GM12878 (cell line): ENCODE measurements at regions not wholly inside any gene's neighbourhood (a gene's known extent, or its start where the extent isn't known, plus 50 kb on each side); places are given as distances from the start of the nearest gene placed in this dataset.

Source experiments
- ATAC-seq: fragments of 200-7000 bp; cut with Tn5 transposase; 3 replicates; pipeline ENCODE4 v1.9.1; 2020; ENCODE audit warnings: mild to moderate bottlenecking, moderate library complexity
- BruUV-seq: library from RNA; stranded (reverse); fragments of 400-500 nt; replicated peaks from 2 replicates; lab custom pipeline; 2021; lab: Mats Ljungman, UMichigan
- CTCF ChIA-PET: fragments of 300-600 bp; sonication (Branson Sonifier 250); formaldehyde crosslinking; extraction: SDS; loops from one replicate; lab custom pipeline; 2021; ENCODE audit warnings: inconsistent platforms; lab: Yijun Ruan, JAX
- POLR2A ChIA-PET: fragments of 350-600 bp; formaldehyde crosslinking; extraction: SDS; loops from one replicate; lab custom pipeline; 2021; ENCODE audit warnings: inconsistent platforms; lab: Charles Lee
- RAD21 ChIA-PET: fragments of 300-600 bp; sonication (Branson Sonifier 250); formaldehyde crosslinking; loops from one replicate; lab custom pipeline; 2023; ENCODE audit warnings: antibody characterized with exemption; ENCODE audit not compliant: unreplicated experiment; lab: Charles Lee
- SMC1A ChIA-PET: fragments of 300-600 bp; sonication (Branson Sonifier 250); formaldehyde crosslinking; loops from one replicate; lab custom pipeline; 2023; ENCODE audit not compliant: unreplicated experiment, uncharacterized antibody; lab: Charles Lee
- DNase-seq: peaks from one replicate; pipeline ENCODE4 v3.0.0-alpha.2; 2011; ENCODE audit warnings: low read depth, low spot score
- FAIRE-seq: peaks from 3 replicates; lab custom pipeline; 2011; peaks lifted over from hg19 to GRCh38; lab: Jason Lieb, UNC
- H2AFZ ChIP-seq: 2 replicates; pipeline ENCODE4 v1.6.0; 2011; ENCODE audit warnings: low read depth, low read length, control low read depth; ENCODE audit not compliant: control insufficient read depth
- H3K27ac ChIP-seq: 2 replicates; pipeline ENCODE4 v1.5.1; 2011; ENCODE audit warnings: control low read depth; ENCODE audit not compliant: control insufficient read depth, insufficient read depth
- H3K27me3 ChIP-seq, 2 experiments: replicated peaks in 1 of 2; 2 replicates each; pipeline versions ENCODE4 v1.6.0 to v1.6.1; 2011; ENCODE audit warnings: low read length in 1 of 2; ENCODE audit not compliant: control insufficient read depth in 2 of 2, insufficient read depth in 2 of 2
- H3K36me3 ChIP-seq, 2 experiments: 2 replicates each; pipeline ENCODE4 v1.5.1; 2011; ENCODE audit warnings: low read length in 1 of 2; ENCODE audit not compliant: control insufficient read depth in 2 of 2, insufficient read depth in 2 of 2
- H3K4me1 ChIP-seq: 2 replicates; pipeline ENCODE4 v1.6.1; 2011; ENCODE audit warnings: mild to moderate bottlenecking, low read length, moderate library complexity, mixed read lengths; ENCODE audit not compliant: control insufficient read depth, insufficient read depth
- H3K4me2 ChIP-seq: 2 replicates; pipeline ENCODE4 v1.6.0; 2011; ENCODE audit warnings: control low read depth; ENCODE audit not compliant: control insufficient read depth, insufficient read depth
- H3K4me3 ChIP-seq: fragments of 200-600 bp; sonication (generic); 2 replicates; pipeline ENCODE4 v1.5.1; 2016
- H3K79me2 ChIP-seq: 2 replicates; pipeline ENCODE4 v1.6.0; 2011; ENCODE audit warnings: low read length; ENCODE audit not compliant: control insufficient read depth, insufficient read depth
- H3K9ac ChIP-seq: 2 replicates; pipeline ENCODE4 v1.8.0; 2011; ENCODE audit warnings: low read length, control low read depth, mixed read lengths; ENCODE audit not compliant: control insufficient read depth, insufficient read depth
- H3K9me3 ChIP-seq: replicated peaks from 3 replicates; pipeline ENCODE4 v1.5.1; 2011; ENCODE audit warnings: mild to moderate bottlenecking, low read length; ENCODE audit not compliant: control insufficient read depth, insufficient read depth
- H4K20me1 ChIP-seq: 2 replicates; pipeline ENCODE4 v1.6.0; 2011; ENCODE audit not compliant: control insufficient read depth, insufficient read depth
- CREM ChIP-seq: IDR thresholded peaks from 2 replicates; pipeline ENCODE4 v1.6.1; 2014; ENCODE audit warnings: antibody characterized with exemption, low read depth
- DPF2 ChIP-seq: fragments of 450-650 bp; IDR thresholded peaks from 2 replicates; pipeline ENCODE4 v1.6.1; 2017; ENCODE audit warnings: mild to moderate bottlenecking
- EED ChIP-seq: sonication (generic); IDR thresholded peaks from 2 replicates; pipeline ENCODE4 v1.6.1; 2016; ENCODE audit warnings: antibody characterized with exemption, low read depth
- EZH2 ChIP-seq: IDR thresholded peaks from 2 replicates; pipeline ENCODE4 v1.6.1; 2012; ENCODE audit warnings: low read depth, mild to moderate bottlenecking, control low read depth, inconsistent platforms, low read length, borderline replicate concordance; ENCODE audit not compliant: control insufficient read depth
- FOS ChIP-seq: IDR thresholded peaks from 3 replicates; pipeline ENCODE4 v1.6.1; 2011; ENCODE audit warnings: borderline replicate concordance; ENCODE audit not compliant: insufficient read length; ENCODE audit errors: extremely low read depth
- HDAC6 ChIP-seq: fragments of 200-600 bp; sonication (generic); IDR thresholded peaks from one replicate; pipeline ENCODE4 v1.8.0; 2017; ENCODE audit warnings: antibody characterized with exemption; ENCODE audit not compliant: unreplicated experiment
- RUNX3 ChIP-seq: IDR thresholded peaks from 2 replicates; pipeline ENCODE4 v1.6.1; 2012; ENCODE audit warnings: low read length, inconsistent platforms
- SP1 ChIP-seq: IDR thresholded peaks from one replicate; pipeline ENCODE4 v1.6.1; 2011; ENCODE audit warnings: low read depth, low read length
- SREBF2 ChIP-seq: IDR thresholded peaks from 2 replicates; pipeline ENCODE4 v1.6.1; 2012; ENCODE audit warnings: mild to moderate bottlenecking, low read length
- SUZ12 ChIP-seq: fragments of 200-600 bp; sonication (generic); IDR thresholded peaks from one replicate; pipeline ENCODE4 v1.6.1; 2018; ENCODE audit warnings: antibody characterized with exemption, mild to moderate bottlenecking; ENCODE audit not compliant: unreplicated experiment
- TBL1XR1 ChIP-seq: IDR thresholded peaks from 2 replicates; pipeline ENCODE4 v1.6.1; 2012; ENCODE audit warnings: low read depth, low read length, improper control_type of control experiment
- YY1 ChIP-seq: IDR thresholded peaks from 2 replicates; pipeline ENCODE4 v1.6.1; 2011; ENCODE audit warnings: low read depth, mild to moderate bottlenecking, low read length
- ZNF207 ChIP-seq: fragments of 450-650 bp; IDR thresholded peaks from 2 replicates; pipeline ENCODE4 v1.6.1; 2014; ENCODE audit warnings: antibody characterized with exemption, mild to moderate bottlenecking, borderline replicate concordance
- WGBS: methylation state at CpG from one replicate; pipeline ENCODE4 v1.1.6; 2016; ENCODE audit warnings: low lambda C conversion rate; ENCODE audit not compliant: insufficient replicate concordance, insufficient coverage; ENCODE audit errors: missing lambda C conversion rate; 5-methylcytosine and 5-hydroxymethylcytosine counted together
- in situ Hi-C: fragments of 300-500 bp; cut with MboI; formaldehyde crosslinking; loops from 9 replicates; pipeline ENCODE4 v1.14.3; 2018; ENCODE audit warnings: mixed read lengths
- intact Hi-C: fragments of 100-400 bp; cut with micrococcal nuclease; formaldehyde crosslinking; loops from one replicate; pipeline ENCODE4 v1.14.2; 2022; ENCODE audit not compliant: unreplicated experiment
- TF ChIP-seq, protein P1 (sequence below): fragments of 450-650 bp; formaldehyde crosslinking; IDR thresholded peaks from 2 replicates; pipeline ENCODE4 v1.5.0; 2022; ENCODE audit warnings: mild to moderate bottlenecking, missing genetic modification characterization

DNA sequence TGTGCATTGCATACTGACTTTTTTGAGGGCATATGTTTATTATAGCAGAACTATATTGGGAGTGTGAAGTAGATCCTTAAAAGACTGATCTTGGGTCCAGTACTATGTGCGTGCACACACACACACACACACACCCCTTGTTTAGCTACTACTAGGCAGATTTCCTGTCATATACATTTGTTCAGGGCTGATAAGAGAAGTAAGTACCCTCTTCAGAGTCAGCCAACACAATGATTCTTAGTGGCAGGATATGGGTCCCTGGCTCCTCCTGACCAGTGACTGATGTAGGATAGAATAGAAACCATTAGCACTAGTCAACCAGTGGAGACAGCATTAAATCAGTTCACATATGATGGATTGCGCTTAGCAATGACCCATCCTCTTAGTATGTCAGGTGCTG, 76.2 kb upstream of the MIER3 start:
- Histone ChIP-seq H3K27me3 (no peaks in the 10 kb centered on the region), H3K36me3 (no peaks in the 10 kb centered on the region), H3K4me2 (no peak overlapping the region), H3K9ac (no peak overlapping the region), H3K4me1 (peaks cover 5% of the 10 kb centered on the region), H3K4me3 (no peak overlapping the region), H2AFZ (no peak overlapping the region), H3K79me2 (no peaks in the 10 kb centered on the region), H4K20me1 (no peaks in the 10 kb centered on the region), H3K27ac (no peak overlapping the region), H3K9me3 (no peaks in the 10 kb centered on the region)
- ChIA-PET SMC1A (no interaction called here), POLR2A (no interaction called here), RAD21 (no interaction called here), CTCF (no interaction called here)
- FAIRE-seq (no peak), DNase-seq (no peak), ATAC-seq (no peak)
- in situ Hi-C loops = no loop called here
- TF ChIP-seq SREBF2 (no peak), SP1 (no peak), FOS (no peak), SUZ12 (no peak), YY1 (no peak), HDAC6 (no peak), CREM (no peak), EED (no peak), EZH2 (no peak), DPF2 (no peak), ZNF207 (no peak), TBL1XR1 (no peak), RUNX3 (no peak)
- TF ChIP-seq, protein P1, sequence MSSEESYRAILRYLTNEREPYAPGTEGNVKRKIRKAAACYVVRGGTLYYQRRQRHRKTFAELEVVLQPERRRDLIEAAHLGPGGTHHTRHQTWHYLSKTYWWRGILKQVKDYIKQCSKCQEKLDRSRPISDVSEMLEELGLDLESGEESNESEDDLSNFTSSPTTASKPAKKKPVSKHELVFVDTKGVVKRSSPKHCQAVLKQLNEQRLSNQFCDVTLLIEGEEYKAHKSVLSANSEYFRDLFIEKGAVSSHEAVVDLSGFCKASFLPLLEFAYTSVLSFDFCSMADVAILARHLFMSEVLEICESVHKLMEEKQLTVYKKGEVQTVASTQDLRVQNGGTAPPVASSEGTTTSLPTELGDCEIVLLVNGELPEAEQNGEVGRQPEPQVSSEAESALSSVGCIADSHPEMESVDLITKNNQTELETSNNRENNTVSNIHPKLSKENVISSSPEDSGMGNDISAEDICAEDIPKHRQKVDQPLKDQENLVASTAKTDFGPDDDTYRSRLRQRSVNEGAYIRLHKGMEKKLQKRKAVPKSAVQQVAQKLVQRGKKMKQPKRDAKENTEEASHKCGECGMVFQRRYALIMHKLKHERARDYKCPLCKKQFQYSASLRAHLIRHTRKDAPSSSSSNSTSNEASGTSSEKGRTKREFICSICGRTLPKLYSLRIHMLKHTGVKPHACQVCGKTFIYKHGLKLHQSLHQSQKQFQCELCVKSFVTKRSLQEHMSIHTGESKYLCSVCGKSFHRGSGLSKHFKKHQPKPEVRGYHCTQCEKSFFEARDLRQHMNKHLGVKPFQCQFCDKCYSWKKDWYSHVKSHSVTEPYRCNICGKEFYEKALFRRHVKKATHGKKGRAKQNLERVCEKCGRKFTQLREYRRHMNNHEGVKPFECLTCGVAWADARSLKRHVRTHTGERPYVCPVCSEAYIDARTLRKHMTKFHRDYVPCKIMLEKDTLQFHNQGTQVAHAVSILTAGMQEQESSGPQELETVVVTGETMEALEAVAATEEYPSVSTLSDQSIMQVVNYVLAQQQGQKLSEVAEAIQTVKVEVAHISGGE = no peak
- intact Hi-C loops = no loop called here
- 88% methylated on average over 2 of the region's 2 CpGs for WGBS
- no TSS peak for BruUV-seq
